ENCODE measurements at regions not wholly inside any gene's neighbourhood (a gene's known extent, or its start where the extent isn't known, plus 50 kb on each side); places are given as distances from the start of the nearest gene placed in this dataset.

GRCh38 chr3:179503640-179504039, 52.4 kb upstream of the GNB4 start (continued):
- no peak for TF ChIP-seq PRDM15 (CRISPR knock-in tag; IDR thresholded peaks at IDR 0.05)

GRCh38 chr3:179504371-179504770, 53.1 kb upstream of the GNB4 start:
- Histone ChIP-seq H3K27me3 (ENCODE audit: control insufficient read depth in 1 of 2, insufficient read depth in 2 of 2, low read length in 2 of 2) (no peaks in the 10 kb centered on the region), H3K4me2 (ENCODE audit: low read depth, low read length) (no peak overlapping the region), H3K4me3 (replicated peaks in 1 of 3; ENCODE audit: insufficient read depth in 1 of 3, low read depth in 2 of 3, low read length in 3 of 3) (no peak overlapping the region), H4K20me1 (ENCODE audit: insufficient read depth, low read length) (no peaks in the 10 kb centered on the region), H2AFZ (ENCODE audit: low read length) (no peak overlapping the region), H3K36me3 (replicated peaks in 1 of 2; ENCODE audit: control insufficient read depth in 1 of 2, insufficient read depth in 2 of 2, low read length in 2 of 2) (no peaks in the 10 kb centered on the region), H3K9me3 (ENCODE audit: low read length) (no peaks in the 10 kb centered on the region), H3K27ac (ENCODE audit: extremely low read length, insufficient read depth, low read length) (no peak overlapping the region), H3K4me1 (ENCODE audit: insufficient read depth, low read length) (no peaks in the 10 kb centered on the region), H3K9ac (ENCODE audit: insufficient read depth, low read depth, low read length) (no peak overlapping the region), H3K79me2 (ENCODE audit: insufficient read depth, low read length) (no peaks in the 10 kb centered on the region)
- no TSS peak for BruUV-seq (replicated peaks)
- no peak for FAIRE-seq
- intact Hi-C loops (cut with micrococcal nuclease; ENCODE audit: unreplicated experiment), result no loop called here
- ChIA-PET POLR2A (no interaction called here), CTCF (ENCODE audit: low intra/inter-chr PET ratio, low total read pairs) (no interaction called here)
- 67% methylated on average over 1 of the region's 1 CpG for WGBS (ENCODE audit: low lambda C conversion rate)
- no peak for DNase-seq (ENCODE audit: low spot score)
- in situ Hi-C loops (cut with HindIII; ENCODE audit: extremely low pct_ligation_motif_present, low pct_unique_long_range_greater_than_20kb), result no loop called here
- ATAC-seq, result no peak
- TF ChIP-seq ARNTL (CRISPR knock-in tag; IDR thresholded peaks at IDR 0.05), result no peak
- TF ChIP-seq ZNF121 (CRISPR knock-in tag; IDR thresholded peaks at IDR 0.05), result no peak
- TF ChIP-seq SMYD3 (CRISPR knock-in tag; IDR thresholded peaks at IDR 0.05), result no peak
- no peak for TF ChIP-seq ZNF790 (CRISPR knock-in tag; IDR thresholded peaks at IDR 0.05; ENCODE audit: borderline replicate concordance)
- TF ChIP-seq ZNF574 (CRISPR knock-in tag; IDR thresholded peaks at IDR 0.05), result no peak
- TF ChIP-seq MEIS1 (CRISPR knock-in tag; IDR thresholded peaks at IDR 0.05; ENCODE audit: borderline replicate concordance), result no peak
- TF ChIP-seq ZNF768 (CRISPR knock-in tag; IDR thresholded peaks at IDR 0.05), result no peak
- no peak for TF ChIP-seq ZNF569 (CRISPR knock-in tag; IDR thresholded peaks at IDR 0.05; ENCODE audit: borderline replicate concordance)
- no peak for TF ChIP-seq TRIM24 (CRISPR knock-in tag; IDR thresholded peaks at IDR 0.05)
- TF ChIP-seq KAT8 (CRISPR knock-in tag; IDR thresholded peaks at IDR 0.05), result no peak
- no peak for TF ChIP-seq MED8 (CRISPR knock-in tag; IDR thresholded peaks at IDR 0.05; ENCODE audit: insufficient replicate concordance)
- TF ChIP-seq ZSCAN20 (CRISPR knock-in tag; IDR thresholded peaks at IDR 0.05; ENCODE audit: borderline replicate concordance), result no peak
- TF ChIP-seq ZBTB34 (CRISPR knock-in tag; IDR thresholded peaks at IDR 0.05), result no peak
- no peak for TF ChIP-seq IRF9 (CRISPR knock-in tag; IDR thresholded peaks at IDR 0.05; ENCODE audit: borderline replicate concordance)

All from HepG2 (cell line).